MM.1S (cell line): ENCODE measurements at regions not wholly inside any gene's neighbourhood (a gene's known extent, or its start where the extent isn't known, plus 50 kb on each side); places are given as distances from the start of the nearest gene placed in this dataset.

ENCODE experiments used
- CTCF ChIP-seq: fragments of 300-600 bp; sonication (generic); IDR thresholded peaks from 2 replicates; pipeline ENCODE4 v1.5.1; 2016; ENCODE audit warnings: antibody characterized with exemption, low read length, mixed read lengths
- EZH2 ChIP-seq: fragments of 300-600 bp; sonication (generic); optimal IDR thresholded peaks from 2 replicates; pipeline ENCODE3; 2017; ENCODE audit warnings: low read depth, mild to moderate bottlenecking, antibody characterized with exemption, low read length, mixed read lengths

GRCh38 chr4:64822405-64822804, 413.2 kb upstream of the TECRL start:
- TF ChIP-seq EZH2 (no peak), CTCF (no peak)
